Stimulated activated CD8-positive, alpha-beta memory T cell treated with anti-CD3 and anti-CD28 coated beads, Interleukin-7, amount 100 ng/mL, for 48 hours (primary cell): ENCODE measurements at regions not wholly inside any gene's neighbourhood (a gene's known extent, or its start where the extent isn't known, plus 50 kb on each side); places are given as distances from the start of the nearest gene placed in this dataset.

Experiments used
- DNase-seq, 2 donors: peaks; one replicate each; pipeline ENCODE4 v3.0.0-alpha.2; 2020; ENCODE audit warnings: low read depth in 1 of 2; ENCODE audit errors: extremely low read depth in 1 of 2

DNA sequence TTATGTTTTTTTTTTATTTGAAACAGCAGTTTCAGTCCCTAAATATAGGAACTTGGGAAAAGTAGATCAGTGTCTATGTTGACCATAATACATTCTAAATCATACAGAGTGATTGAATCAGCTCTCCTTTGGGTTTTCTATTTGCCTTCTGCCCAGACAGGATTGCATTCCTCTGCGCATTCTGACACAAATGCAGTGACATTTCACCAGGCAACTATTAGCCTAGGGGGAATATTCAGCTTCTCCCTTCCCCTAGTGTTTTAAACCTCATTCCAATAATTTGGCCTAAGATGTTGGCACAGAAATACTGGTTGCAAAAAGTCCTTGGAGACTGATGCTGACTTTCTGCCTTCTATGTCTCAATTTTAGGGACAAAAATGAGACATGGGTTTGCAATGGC is 172.8 kb downstream of the PTGER3 start:
- DNase-seq, result no peak

DNA sequence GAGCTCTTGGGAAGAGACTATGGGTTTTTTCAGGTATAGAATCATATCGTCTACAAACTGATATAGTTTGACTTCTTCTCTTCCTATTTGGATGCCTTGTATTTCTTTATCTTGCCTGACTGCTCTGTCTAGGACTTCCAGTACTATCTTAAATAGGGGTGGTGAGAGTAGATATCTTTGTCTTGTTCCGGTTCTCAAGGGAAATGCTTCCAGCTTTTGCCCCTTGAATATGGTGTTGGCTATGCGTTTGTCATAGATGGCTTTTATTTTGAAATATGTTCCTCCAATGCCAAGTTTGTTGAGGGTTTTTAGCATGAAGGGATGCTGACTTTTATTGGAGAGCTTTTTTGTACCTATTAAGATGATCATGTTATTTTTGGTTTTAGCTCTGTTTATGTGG is 170.3 kb downstream of the PTGER3 start:
- DNase-seq, result no peak

- no peak for DNase-seq
These were observed 159.7 kb downstream of the PTGER3 start for GRCh38 chr1:70887936-70888335.

- DNase-seq, result no peak
These were observed 158.9 kb downstream of the PTGER3 start for GRCh38 chr1:70888722-70889121.

DNA sequence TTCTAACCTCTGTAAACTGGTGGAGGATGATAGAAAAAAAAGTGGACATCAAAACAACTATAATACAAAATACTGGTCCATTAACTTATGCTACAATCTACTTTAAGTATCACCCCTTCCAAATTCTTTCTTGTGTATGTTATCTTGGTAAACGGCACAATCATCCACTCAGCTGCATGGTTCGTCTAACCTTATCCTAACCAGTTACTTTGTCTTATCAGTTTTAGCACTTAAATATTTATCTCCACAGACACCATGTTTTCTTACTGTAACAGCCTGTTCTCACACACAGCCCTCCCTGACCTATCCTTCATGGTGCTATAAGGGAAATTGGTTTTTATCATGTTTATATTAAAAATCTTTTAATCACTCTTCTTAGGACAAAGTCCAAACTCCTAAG is 157.2 kb downstream of the PTGER3 start:
- no peak for DNase-seq

- DNase-seq, result no peak
These were observed 156.4 kb downstream of the PTGER3 start for GRCh38 chr1:70891051-70891843.

DNA sequence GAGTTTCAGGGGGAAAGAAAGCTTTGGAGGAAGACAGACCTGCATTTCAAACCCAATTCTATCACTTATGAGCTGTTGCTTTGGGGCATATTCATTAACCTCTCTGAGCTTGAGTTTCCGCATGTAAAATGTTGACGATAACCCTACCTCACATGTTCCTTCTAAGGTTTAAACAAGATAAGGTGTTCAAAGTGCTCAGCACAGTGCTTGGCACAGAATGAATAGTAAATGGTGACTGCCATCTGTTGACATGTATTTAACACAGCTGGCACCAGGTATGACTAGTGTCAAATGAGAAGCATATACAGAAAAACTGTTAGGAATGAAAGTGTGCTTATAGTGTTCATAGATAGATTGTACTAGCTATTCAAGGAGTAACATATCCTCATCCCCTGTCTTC is 155.5 kb downstream of the PTGER3 start:
- no peak for DNase-seq

DNA sequence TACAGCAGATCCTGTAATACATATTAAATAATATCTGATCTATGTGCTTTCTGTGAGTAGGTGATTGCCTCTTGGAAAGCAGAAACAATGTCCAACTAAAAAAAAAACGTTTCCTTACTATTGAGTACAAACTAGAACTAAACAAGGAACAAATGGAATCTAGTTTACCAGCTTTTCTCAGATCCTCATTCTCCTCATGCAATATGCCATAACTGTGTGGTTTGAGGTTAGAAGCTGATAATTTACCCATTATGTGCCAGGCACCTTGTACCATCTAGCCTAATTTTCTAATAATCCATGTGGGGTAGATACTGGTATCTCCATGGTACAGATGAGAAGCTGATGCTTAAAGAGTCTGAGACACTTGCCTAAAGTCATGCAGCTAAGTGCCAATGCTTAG is 154.7 kb downstream of the PTGER3 start:
- no peak for DNase-seq

DNA sequence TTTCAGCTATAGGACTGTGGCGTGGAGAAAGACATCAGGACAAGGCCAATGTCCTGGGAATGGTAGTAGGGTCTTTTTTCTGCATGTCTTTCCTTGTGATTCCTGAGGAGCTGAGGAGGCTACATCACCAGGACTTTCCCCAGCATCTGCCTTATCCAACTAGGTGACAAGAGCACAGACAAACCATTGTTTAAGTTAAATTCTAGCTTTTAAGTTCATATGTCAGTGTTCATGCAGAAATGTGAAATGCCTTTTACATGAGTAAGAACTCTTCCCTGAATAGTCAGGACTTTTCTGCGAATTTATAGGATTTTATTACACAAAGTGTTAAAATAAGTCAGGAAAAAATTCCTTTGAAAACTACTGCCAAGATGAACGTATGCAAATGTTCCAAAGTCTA is 154.2 kb downstream of the PTGER3 start:
- DNase-seq, result no peak

GRCh38 chr1:70895531-70895930 is 152.1 kb downstream of the PTGER3 start:
- no peak for DNase-seq

GRCh38 chr1:70896224-70896623 is 151.4 kb downstream of the PTGER3 start:
- DNase-seq, result no peak

- no peak for DNase-seq
These were observed 150.3 kb downstream of the PTGER3 start for GRCh38 chr1:70897273-70897672.

DNA sequence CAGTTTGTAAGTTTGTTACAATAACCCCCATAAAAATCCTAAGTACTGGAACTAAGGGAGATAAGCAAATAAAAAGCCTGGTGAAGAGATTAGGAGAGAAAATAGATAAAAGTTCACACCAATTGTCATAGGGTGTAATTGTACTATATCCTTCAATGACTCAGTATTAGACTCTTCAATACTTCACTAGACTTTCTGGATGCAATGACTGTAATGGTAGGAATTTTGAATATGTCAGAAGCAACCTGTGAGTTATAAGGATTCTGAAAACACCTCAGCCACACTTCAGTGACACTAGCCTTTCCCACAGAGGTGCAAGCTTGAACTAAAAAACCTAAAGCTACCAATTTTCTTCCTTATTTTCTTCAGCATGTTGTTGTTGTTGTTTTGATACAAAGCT is 147.9 kb downstream of the PTGER3 start:
- no peak for DNase-seq

- DNase-seq, result no peak
These were observed 145.4 kb downstream of the PTGER3 start for GRCh38 chr1:70902211-70902610.

- no peak for DNase-seq
These were observed 140.8 kb downstream of the PTGER3 start for GRCh38 chr1:70906800-70907199.

DNA sequence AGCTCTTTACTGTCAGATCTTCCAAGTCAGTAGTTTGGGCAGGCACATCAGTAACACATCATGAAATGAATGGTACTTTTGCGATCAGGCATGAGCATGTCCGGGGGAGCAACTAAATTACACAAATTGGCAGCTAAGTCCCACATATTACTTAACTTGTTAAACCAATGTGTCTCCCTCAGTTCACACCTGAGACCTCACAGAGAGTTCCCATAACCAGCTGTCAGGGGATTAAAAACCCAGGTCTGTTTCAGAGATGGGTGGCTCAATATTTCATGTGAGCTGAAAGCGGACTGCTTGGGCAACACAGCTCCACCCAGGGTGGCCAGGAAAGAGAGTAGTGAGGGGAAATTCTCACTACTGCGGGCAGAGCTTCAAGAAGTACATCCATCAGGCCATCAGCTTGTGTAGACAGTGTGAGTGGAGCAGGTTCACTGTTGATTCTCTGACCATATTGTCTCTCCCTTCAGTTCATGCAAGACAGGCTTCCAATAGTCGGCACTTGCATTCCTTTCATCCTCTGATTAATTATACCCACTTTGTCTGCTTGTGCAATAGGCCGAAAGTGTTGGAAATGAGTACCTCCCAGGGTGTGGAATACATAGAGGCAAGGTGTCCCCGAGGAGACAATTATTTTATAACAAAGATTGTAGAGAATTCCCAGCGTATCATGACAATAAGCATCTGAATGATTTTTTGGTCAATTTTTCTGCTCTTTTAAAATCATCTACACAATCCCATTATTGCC is 139.9 kb downstream of the PTGER3 start:
- DNase-seq, result no peak

- no peak for DNase-seq
These were observed 138.3 kb downstream of the PTGER3 start for GRCh38 chr1:70909262-70909822.

DNA sequence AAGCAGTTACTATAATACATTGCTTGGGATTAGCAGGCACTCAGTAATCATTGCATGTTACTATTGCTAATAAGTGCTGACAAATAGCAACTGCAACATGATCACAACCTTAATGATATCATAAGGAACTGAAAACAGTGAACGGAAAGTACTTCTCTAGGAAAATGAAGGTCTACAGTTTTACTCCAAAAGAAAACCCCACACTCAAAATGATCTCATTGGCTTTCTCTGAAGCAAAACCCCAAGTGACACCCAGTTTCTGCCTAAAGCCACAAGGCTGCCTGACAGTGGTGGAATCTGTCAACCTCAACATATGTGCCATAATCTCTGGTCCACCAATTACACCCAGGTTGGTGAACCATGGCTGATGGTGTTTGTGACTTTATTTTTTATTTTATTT is 137.6 kb downstream of the PTGER3 start:
- no peak for DNase-seq

GRCh38 chr1:70911861-70912260 is 135.8 kb downstream of the PTGER3 start:
- no peak for DNase-seq

GRCh38 chr1:70914224-70914623 is 133.4 kb downstream of the PTGER3 start:
- DNase-seq, result no peak

DNA sequence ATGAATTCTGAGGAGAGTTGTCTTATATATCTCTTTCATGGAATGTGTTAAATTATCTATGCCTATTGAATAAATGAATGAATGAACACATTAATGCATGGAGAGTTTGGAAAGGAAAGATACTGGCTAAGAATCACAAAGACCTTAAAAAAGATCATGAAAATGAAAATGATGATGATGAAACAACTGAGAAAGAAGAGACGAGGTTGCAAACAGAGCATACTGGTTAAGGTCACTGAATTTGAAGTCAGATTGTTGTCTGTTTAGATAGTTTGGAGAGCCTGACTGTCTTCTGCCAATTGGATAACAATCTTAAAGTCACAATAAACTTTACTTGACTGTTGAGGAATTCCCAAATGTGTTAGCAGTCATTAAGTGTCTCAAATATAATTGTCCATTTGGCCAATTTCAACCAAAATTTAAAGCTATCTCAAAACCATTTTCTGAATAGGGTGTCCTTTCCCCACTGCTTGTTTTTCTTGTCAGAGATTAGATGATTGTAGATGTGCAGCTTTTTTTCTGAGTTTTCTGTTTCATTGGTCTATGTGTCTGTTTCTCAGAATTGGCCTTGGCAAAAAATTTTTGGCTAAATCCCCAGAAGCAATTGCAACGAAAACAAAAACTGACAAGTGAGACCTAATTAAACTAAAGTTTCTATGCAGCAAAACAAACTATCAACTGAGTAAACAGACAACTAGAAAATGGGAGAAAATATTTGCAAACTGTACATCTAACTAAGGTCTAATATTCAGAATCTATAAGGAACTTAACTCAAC is 132.2 kb downstream of the PTGER3 start:
- DNase-seq, result no peak
